Progenitor cell of endocrine pancreas (in vitro differentiated cells): ENCODE measurements at regions not wholly inside any gene's neighbourhood (a gene's known extent, or its start where the extent isn't known, plus 50 kb on each side); places are given as distances from the start of the nearest gene placed in this dataset.
"Not testable (repeated sequence)": the region's sequence is repeated elsewhere in the genome, so short reads cannot be mapped to it uniquely, and the experiment has no call there.

Experiments used
- DNase-seq: peaks from one replicate; pipeline ENCODE4 v3.0.0; 2021; ENCODE audit warnings: low spot score; ENCODE audit not compliant: unreplicated experiment
- H3K27ac Mint-ChIP-seq: 2 replicates; pipeline ENCODE4 v1.8.0; 2021; ENCODE audit warnings: mild to moderate bottlenecking, moderate library complexity, mixed read lengths
- H3K27me3 Mint-ChIP-seq: 2 replicates; pipeline ENCODE4 v1.8.0; 2021; ENCODE audit warnings: mixed read lengths
- H3K36me3 Mint-ChIP-seq: 2 replicates; pipeline ENCODE4 v1.8.0; 2022; ENCODE audit warnings: mixed read lengths; ENCODE audit not compliant: insufficient read depth
- H3K4me1 Mint-ChIP-seq: 2 replicates; pipeline ENCODE4 v1.8.0; 2021; ENCODE audit warnings: low read depth, mixed read lengths
- H3K4me3 Mint-ChIP-seq: 2 replicates; pipeline ENCODE4 v1.8.0; 2021; ENCODE audit warnings: low read depth, mild to moderate bottlenecking, moderate library complexity, mixed read lengths
- H3K9me3 Mint-ChIP-seq: 2 replicates; pipeline ENCODE4 v1.8.0; 2021; ENCODE audit warnings: low read depth, mixed read lengths
- CTCF ChIP-seq: fragments of 200-600 bp; sonication (generic); IDR thresholded peaks from one replicate; pipeline ENCODE4 v1.5.0; 2021; ENCODE audit warnings: antibody characterized with exemption, mild to moderate bottlenecking; ENCODE audit not compliant: unreplicated experiment

- H3K27me3 Mint-ChIP-seq = no peaks in the 10 kb centered on the region
- TF ChIP-seq CTCF = no peak
- no peak overlapping the region for H3K4me3 Mint-ChIP-seq
- DNase-seq = no peak
- H3K4me1 Mint-ChIP-seq = no peaks in the 10 kb centered on the region
- no peak overlapping the region for H3K27ac Mint-ChIP-seq
- peaks cover 12% of the 10 kb centered on the region for H3K9me3 Mint-ChIP-seq
- H3K36me3 Mint-ChIP-seq = no peaks in the 10 kb centered on the region
These were observed 186.4 kb upstream of the PTGFR start for GRCh38 chr1:78304341-78304740.

GRCh38 chr1:78304761-78305160, 186.0 kb upstream of the PTGFR start:
- H3K9me3 Mint-ChIP-seq = peaks cover 13% of the 10 kb centered on the region
- DNase-seq = no peak
- H3K36me3 Mint-ChIP-seq = no peaks in the 10 kb centered on the region
- no peak for TF ChIP-seq CTCF
- no peaks in the 10 kb centered on the region for H3K4me1 Mint-ChIP-seq
- no peak overlapping the region for H3K4me3 Mint-ChIP-seq
- H3K27ac Mint-ChIP-seq = no peak overlapping the region
- no peaks in the 10 kb centered on the region for H3K27me3 Mint-ChIP-seq

- H3K4me1 Mint-ChIP-seq, H3K9me3 Mint-ChIP-seq, H3K36me3 Mint-ChIP-seq: not testable (repeated sequence)
These were observed 180.5 kb upstream of the PTGFR start for GRCh38 chr1:78310261-78310660.

GRCh38 chr1:78318011-78318410, 172.8 kb upstream of the PTGFR start:
- no peak for TF ChIP-seq CTCF

More at GRCh38 chr1:78310261-78310660, 180.5 kb upstream of the PTGFR start:
- not testable (repeated sequence) for DNase-seq, H3K27ac Mint-ChIP-seq, H3K4me3 Mint-ChIP-seq, H3K27me3 Mint-ChIP-seq

GRCh38 chr1:78319603-78320002, 171.2 kb upstream of the PTGFR start:
- no peak for TF ChIP-seq CTCF
- DNase-seq = no peak
- no peak overlapping the region for H3K27ac Mint-ChIP-seq
- H3K36me3 Mint-ChIP-seq = no peaks in the 10 kb centered on the region
- no peaks in the 10 kb centered on the region for H3K9me3 Mint-ChIP-seq
- no peak overlapping the region for H3K4me3 Mint-ChIP-seq
- no peaks in the 10 kb centered on the region for H3K27me3 Mint-ChIP-seq
- no peaks in the 10 kb centered on the region for H3K4me1 Mint-ChIP-seq

More at GRCh38 chr1:78318011-78318410, 172.8 kb upstream of the PTGFR start:
- Mint-ChIP-seq H3K27ac (no peak overlapping the region), H3K9me3 (no peaks in the 10 kb centered on the region), H3K4me1 (no peaks in the 10 kb centered on the region), H3K27me3 (no peaks in the 10 kb centered on the region), H3K4me3 (no peak overlapping the region), H3K36me3 (no peaks in the 10 kb centered on the region)
- no peak for DNase-seq

GRCh38 chr1:78322928-78323680, 167.7 kb upstream of the PTGFR start:
- TF ChIP-seq CTCF = no peak
- H3K27ac Mint-ChIP-seq = no peak overlapping the region
- H3K4me3 Mint-ChIP-seq = no peak overlapping the region
- H3K27me3 Mint-ChIP-seq = no peaks in the 10 kb centered on the region
- H3K36me3 Mint-ChIP-seq = no peaks in the 10 kb centered on the region
- H3K4me1 Mint-ChIP-seq = no peaks in the 10 kb centered on the region
- DNase-seq = no peak
- no peaks in the 10 kb centered on the region for H3K9me3 Mint-ChIP-seq
